ENCODE measurements at regions not wholly inside any gene's neighbourhood (a gene's known extent, or its start where the extent isn't known, plus 50 kb on each side); places are given as distances from the start of the nearest gene placed in this dataset.

GRCh38 chr7:119756687-119757086 is 516.3 kb upstream of the KCND2 start:
- TF ChIP-seq POLR2A (IDR thresholded peaks at IDR 0.05) = no peak
- TF ChIP-seq CTCF (IDR thresholded peaks at IDR 0.05) = no peak
- no peak for TF ChIP-seq EP300 (IDR thresholded peaks at IDR 0.05)
